Endothelial cell of umbilical vein (primary cell): ENCODE measurements at regions not wholly inside any gene's neighbourhood (a gene's known extent, or its start where the extent isn't known, plus 50 kb on each side); places are given as distances from the start of the nearest gene placed in this dataset.

ENCODE experiments used
- BruUV-seq: library from RNA; stranded (reverse); fragments of 400-500 nt; replicated peaks from 2 replicates; lab custom pipeline; 2021; lab: Mats Ljungman, UMichigan
- CTCF ChIA-PET: fragments of 300-600, 350-600 bp; sonication (Branson Sonifier 250); formaldehyde crosslinking; loops from one replicate; lab custom pipeline; 2021; ENCODE audit warnings: antibody characterized with exemption, inconsistent platforms; lab: Charles Lee
- POLR2A ChIA-PET: fragments of 300-600, 350-600 bp; sonication (Branson Sonifier 250); formaldehyde crosslinking; loops from one replicate; lab custom pipeline; 2021; ENCODE audit warnings: antibody characterized with exemption, inconsistent platforms; lab: Charles Lee
- DNase-seq: peaks from one replicate; pipeline ENCODE4 v3.0.0-alpha.2; 2011; ENCODE audit warnings: low read depth, low spot score
- FAIRE-seq: peaks from 2 replicates; lab custom pipeline; 2011; peaks lifted over from hg19 to GRCh38; lab: Jason Lieb, UNC
- H2AFZ ChIP-seq: 2 replicates; pipeline ENCODE4 v1.6.0; 2012; ENCODE audit warnings: low read depth, low read length, control low read depth, inconsistent platforms
- H3K27ac ChIP-seq: 2 replicates; pipeline ENCODE4 v1.5.1; 2011; ENCODE audit warnings: low read depth, mild to moderate bottlenecking, control low read depth, low read length, moderate library complexity; ENCODE audit not compliant: insufficient read depth
- H3K27me3 ChIP-seq, 2 experiments: 2 replicates each; pipeline versions ENCODE4 v1.6.0 to v1.6.1; 2011; ENCODE audit warnings: low read length in 2 of 2, mixed read lengths in 1 of 2; ENCODE audit not compliant: control insufficient read depth in 2 of 2, insufficient read depth in 2 of 2
- H3K36me3 ChIP-seq, 2 experiments: 2 replicates in 1 of 2; 3 replicates in 1 of 2; pipeline ENCODE4 v1.5.1; 2011; ENCODE audit warnings: low read length in 2 of 2, mild to moderate bottlenecking in 1 of 2, moderate library complexity in 1 of 2; ENCODE audit not compliant: control insufficient read depth in 2 of 2, insufficient read depth in 2 of 2; ENCODE audit errors: extremely low read depth in 1 of 2
- H3K4me1 ChIP-seq: 3 replicates; pipeline ENCODE4 v1.5.1; 2011; ENCODE audit warnings: mild to moderate bottlenecking, low read length; ENCODE audit not compliant: control insufficient read depth, insufficient read depth; ENCODE audit errors: extremely low read depth
- H3K4me2 ChIP-seq: 2 replicates; pipeline ENCODE4 v1.6.1; 2011; ENCODE audit warnings: low read length, control low read depth, mixed read lengths; ENCODE audit not compliant: insufficient read depth
- H3K4me3 ChIP-seq, 3 experiments: fragments of 200-600 bp in 1 of 3; sonication (generic), shearing (Covaris generic) in 1 of 3; replicated peaks in 1 of 3; 2 replicates each; pipeline ENCODE4 v1.5.1; 2011 to 2016; ENCODE audit warnings: control low read depth in 3 of 3, low read length in 3 of 3, mild to moderate bottlenecking in 2 of 3, inconsistent platforms in 1 of 3, low read depth in 1 of 3, moderate library complexity in 1 of 3; ENCODE audit not compliant: insufficient read depth in 1 of 3
- H3K79me2 ChIP-seq: 2 replicates; pipeline ENCODE4 v1.6.0; 2012; ENCODE audit warnings: low read length, inconsistent platforms; ENCODE audit not compliant: control insufficient read depth, insufficient read depth
- H3K9ac ChIP-seq: replicated peaks from 2 replicates; pipeline ENCODE3; 2011; ENCODE audit warnings: low read length, control low read depth; ENCODE audit not compliant: insufficient read depth; ENCODE audit errors: extremely low read depth
- H3K9me1 ChIP-seq: replicated peaks from 3 replicates; pipeline ENCODE4 v1.6.0; 2011; ENCODE audit warnings: mild to moderate bottlenecking, low read length; ENCODE audit not compliant: control insufficient read depth, insufficient read depth; ENCODE audit errors: extremely low read depth
- H3K9me3 ChIP-seq: replicated peaks from 2 replicates; pipeline ENCODE4 v1.5.1; 2012; ENCODE audit warnings: low read length, inconsistent platforms; ENCODE audit not compliant: control insufficient read depth, insufficient read depth
- H4K20me1 ChIP-seq: replicated peaks from 2 replicates; pipeline ENCODE3; 2011; ENCODE audit warnings: mild to moderate bottlenecking, low read length; ENCODE audit not compliant: control insufficient read depth, insufficient read depth; ENCODE audit errors: extremely low read depth
- EZH2 ChIP-seq: IDR thresholded peaks from 2 replicates; pipeline ENCODE4 v1.6.1; 2012; ENCODE audit warnings: borderline replicate concordance, low read depth, mild to moderate bottlenecking, moderate library complexity, low read length, inconsistent platforms; ENCODE audit not compliant: severe bottlenecking
- FOS ChIP-seq: IDR thresholded peaks from 2 replicates; pipeline ENCODE4 v1.6.1; 2011; ENCODE audit warnings: mild to moderate bottlenecking, low read length, moderate library complexity, borderline replicate concordance; ENCODE audit not compliant: insufficient read depth
- GATA2 ChIP-seq: IDR thresholded peaks from 2 replicates; pipeline ENCODE4 v1.7.0; 2011; ENCODE audit warnings: low read depth, mild to moderate bottlenecking, moderate library complexity, mixed read lengths, low read length; ENCODE audit not compliant: insufficient read length, insufficient read depth
- JUN ChIP-seq: IDR thresholded peaks from 2 replicates; pipeline ENCODE4 v1.6.1; 2011; ENCODE audit warnings: borderline replicate concordance, low read depth; ENCODE audit not compliant: insufficient read length, insufficient read depth
- MYC ChIP-seq: IDR thresholded peaks from one replicate; pipeline ENCODE4 v1.6.1; 2011; ENCODE audit warnings: mild to moderate bottlenecking, low read depth, low read length
- POLR2A ChIP-seq: IDR thresholded peaks from 2 replicates; pipeline ENCODE4 v1.6.1; 2012; ENCODE audit warnings: low read depth, mild to moderate bottlenecking, control low read depth, low read length
- POLR2AphosphoS5 ChIP-seq: IDR thresholded peaks from 2 replicates; pipeline ENCODE4 v1.6.1; 2012; ENCODE audit warnings: low read depth, mild to moderate bottlenecking, control low read depth, low read length, moderate library complexity; ENCODE audit not compliant: insufficient read depth
- dilution Hi-C: fragments of 300-500 bp; cut with MboI; formaldehyde crosslinking; loops from one replicate; pipeline ENCODE4 v1.15.0; 2019; ENCODE audit warnings: low sequenced_read_pairs; ENCODE audit not compliant: extremely low pct_ligation_motif_present
- intact Hi-C: fragments of 100-400 bp; cut with micrococcal nuclease; formaldehyde crosslinking; loops from one replicate; pipeline ENCODE4 v1.10.0; 2022
- TF ChIP-seq, protein P1 (sequence below): IDR thresholded peaks from 2 replicates; pipeline ENCODE4 v1.6.1; 2011; ENCODE audit not compliant: insufficient read depth, insufficient read length
- TF ChIP-seq, protein P2 (sequence below), 2 donors: IDR thresholded peaks; 1 replicate in 1 of 2; 2 replicates in 1 of 2; pipeline ENCODE4 v1.5.1; 2011; ENCODE audit warnings: low read length in 2 of 2, mild to moderate bottlenecking in 2 of 2, moderate library complexity in 2 of 2, control low read depth in 1 of 2, inconsistent platforms in 1 of 2, low read depth in 1 of 2; ENCODE audit not compliant: insufficient read depth in 1 of 2; ENCODE audit errors: extremely low read depth in 1 of 2

DNA sequence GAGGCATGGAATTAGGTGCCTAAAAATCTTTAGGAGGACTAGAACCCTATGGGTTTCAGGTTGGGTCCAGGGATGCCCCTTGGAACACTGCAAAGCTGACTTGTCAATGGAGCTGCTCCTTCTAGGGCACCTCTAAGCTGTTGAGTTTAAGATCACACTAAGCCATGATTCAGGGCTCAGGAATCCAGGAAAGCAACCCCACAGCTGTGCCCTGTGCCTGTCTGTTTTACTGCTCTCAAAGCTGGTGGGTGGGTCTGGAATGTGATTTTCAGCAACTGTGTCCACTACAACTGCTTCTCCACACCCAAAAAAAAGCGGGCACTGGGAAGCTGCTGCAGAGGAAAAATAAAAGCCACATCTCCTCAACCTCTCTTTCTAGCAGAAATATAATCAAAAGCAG is 310.4 kb upstream of the MOCS1 start:
- H3K4me2 ChIP-seq: no peak overlapping the region
- no peak overlapping the region for H3K9ac ChIP-seq
- ChIA-PET CTCF (no interaction called here), POLR2A (no interaction called here)
- FAIRE-seq: no peak
- DNase-seq: no peak
- intact Hi-C loops (no loop called here), dilution Hi-C loops (no loop called here)
- peaks cover 1% of the 10 kb centered on the region for H3K9me3 ChIP-seq
- H3K4me1 ChIP-seq: no peaks in the 10 kb centered on the region
- H3K27ac ChIP-seq: no peak overlapping the region
- H4K20me1 ChIP-seq: no peaks in the 10 kb centered on the region
- H2AFZ ChIP-seq: no peak overlapping the region
- H3K79me2 ChIP-seq: no peaks in the 10 kb centered on the region
- H3K36me3 ChIP-seq: no peaks in the 10 kb centered on the region
- H3K9me1 ChIP-seq: no peaks in the 10 kb centered on the region
- no peaks in the 10 kb centered on the region for H3K27me3 ChIP-seq
- no TSS peak for BruUV-seq
- TF ChIP-seq FOS (no peak), MYC (no peak), EZH2 (no peak), POLR2AphosphoS5 (no peak), JUN (no peak)
- TF ChIP-seq, protein P1, sequence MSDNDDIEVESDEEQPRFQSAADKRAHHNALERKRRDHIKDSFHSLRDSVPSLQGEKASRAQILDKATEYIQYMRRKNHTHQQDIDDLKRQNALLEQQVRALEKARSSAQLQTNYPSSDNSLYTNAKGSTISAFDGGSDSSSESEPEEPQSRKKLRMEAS: no peak
- H3K4me3 ChIP-seq: no peak overlapping the region

DNA sequence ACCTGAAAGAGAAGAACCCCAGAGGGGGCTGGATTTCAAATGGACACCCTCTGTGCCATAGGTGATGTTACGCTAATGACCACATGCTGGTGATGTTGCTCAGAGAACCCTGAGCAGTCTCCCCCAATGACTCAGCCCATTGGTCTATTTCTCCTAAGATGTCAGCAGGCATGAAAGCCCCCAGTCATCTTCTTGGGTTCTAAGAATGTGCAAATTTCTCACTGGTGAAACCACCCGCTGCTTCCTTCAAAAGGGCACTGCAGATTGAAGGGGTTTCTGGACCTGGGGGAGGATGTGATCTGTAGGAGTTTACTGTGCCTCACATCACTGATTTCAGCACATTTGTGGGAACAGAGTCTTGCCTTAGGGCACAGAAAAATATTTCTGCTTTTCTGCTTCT is 298.4 kb upstream of the MOCS1 start:
- no peak overlapping the region for H3K9ac ChIP-seq
- intact Hi-C loops: no loop called here
- no peaks in the 10 kb centered on the region for H3K36me3 ChIP-seq
- no peaks in the 10 kb centered on the region for H3K27me3 ChIP-seq
- POLR2A ChIA-PET: no interaction called here
- no peaks in the 10 kb centered on the region for H3K9me1 ChIP-seq
- no peak overlapping the region for H2AFZ ChIP-seq
- no peaks in the 10 kb centered on the region for H3K4me1 ChIP-seq
- no peak overlapping the region for H3K27ac ChIP-seq
- no TSS peak for BruUV-seq
- TF ChIP-seq, protein P2, sequence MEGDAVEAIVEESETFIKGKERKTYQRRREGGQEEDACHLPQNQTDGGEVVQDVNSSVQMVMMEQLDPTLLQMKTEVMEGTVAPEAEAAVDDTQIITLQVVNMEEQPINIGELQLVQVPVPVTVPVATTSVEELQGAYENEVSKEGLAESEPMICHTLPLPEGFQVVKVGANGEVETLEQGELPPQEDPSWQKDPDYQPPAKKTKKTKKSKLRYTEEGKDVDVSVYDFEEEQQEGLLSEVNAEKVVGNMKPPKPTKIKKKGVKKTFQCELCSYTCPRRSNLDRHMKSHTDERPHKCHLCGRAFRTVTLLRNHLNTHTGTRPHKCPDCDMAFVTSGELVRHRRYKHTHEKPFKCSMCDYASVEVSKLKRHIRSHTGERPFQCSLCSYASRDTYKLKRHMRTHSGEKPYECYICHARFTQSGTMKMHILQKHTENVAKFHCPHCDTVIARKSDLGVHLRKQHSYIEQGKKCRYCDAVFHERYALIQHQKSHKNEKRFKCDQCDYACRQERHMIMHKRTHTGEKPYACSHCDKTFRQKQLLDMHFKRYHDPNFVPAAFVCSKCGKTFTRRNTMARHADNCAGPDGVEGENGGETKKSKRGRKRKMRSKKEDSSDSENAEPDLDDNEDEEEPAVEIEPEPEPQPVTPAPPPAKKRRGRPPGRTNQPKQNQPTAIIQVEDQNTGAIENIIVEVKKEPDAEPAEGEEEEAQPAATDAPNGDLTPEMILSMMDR (IDR thresholded peaks at IDR 0.05; ENCODE audit: extremely low read depth in 1 of 2, insufficient read depth in 1 of 2, low read depth in 1 of 2, low read length in 2 of 2): no peak
- no peak for TF ChIP-seq FOS
- no peak for TF ChIP-seq EZH2
- TF ChIP-seq GATA2: no peak
- TF ChIP-seq POLR2A: no peak
- no peak for TF ChIP-seq POLR2AphosphoS5
- TF ChIP-seq, protein P1: no peak
- TF ChIP-seq JUN: no peak
- no peak for TF ChIP-seq MYC
- H4K20me1 ChIP-seq: no peaks in the 10 kb centered on the region
- H3K79me2 ChIP-seq: no peaks in the 10 kb centered on the region
- H3K9me3 ChIP-seq: peaks cover 4% of the 10 kb centered on the region
- no peak overlapping the region for H3K4me3 ChIP-seq
- dilution Hi-C loops: no loop called here
- FAIRE-seq (no peak), DNase-seq (no peak)
- no peak overlapping the region for H3K4me2 ChIP-seq
- CTCF ChIA-PET: no interaction called here
